ENCODE measurements at regions not wholly inside any gene's neighbourhood (a gene's known extent, or its start where the extent isn't known, plus 50 kb on each side); places are given as distances from the start of the nearest gene placed in this dataset.
"Not testable (repeated sequence)": the region's sequence is repeated elsewhere in the genome, so short reads cannot be mapped to it uniquely, and the experiment has no call there.

DNA sequence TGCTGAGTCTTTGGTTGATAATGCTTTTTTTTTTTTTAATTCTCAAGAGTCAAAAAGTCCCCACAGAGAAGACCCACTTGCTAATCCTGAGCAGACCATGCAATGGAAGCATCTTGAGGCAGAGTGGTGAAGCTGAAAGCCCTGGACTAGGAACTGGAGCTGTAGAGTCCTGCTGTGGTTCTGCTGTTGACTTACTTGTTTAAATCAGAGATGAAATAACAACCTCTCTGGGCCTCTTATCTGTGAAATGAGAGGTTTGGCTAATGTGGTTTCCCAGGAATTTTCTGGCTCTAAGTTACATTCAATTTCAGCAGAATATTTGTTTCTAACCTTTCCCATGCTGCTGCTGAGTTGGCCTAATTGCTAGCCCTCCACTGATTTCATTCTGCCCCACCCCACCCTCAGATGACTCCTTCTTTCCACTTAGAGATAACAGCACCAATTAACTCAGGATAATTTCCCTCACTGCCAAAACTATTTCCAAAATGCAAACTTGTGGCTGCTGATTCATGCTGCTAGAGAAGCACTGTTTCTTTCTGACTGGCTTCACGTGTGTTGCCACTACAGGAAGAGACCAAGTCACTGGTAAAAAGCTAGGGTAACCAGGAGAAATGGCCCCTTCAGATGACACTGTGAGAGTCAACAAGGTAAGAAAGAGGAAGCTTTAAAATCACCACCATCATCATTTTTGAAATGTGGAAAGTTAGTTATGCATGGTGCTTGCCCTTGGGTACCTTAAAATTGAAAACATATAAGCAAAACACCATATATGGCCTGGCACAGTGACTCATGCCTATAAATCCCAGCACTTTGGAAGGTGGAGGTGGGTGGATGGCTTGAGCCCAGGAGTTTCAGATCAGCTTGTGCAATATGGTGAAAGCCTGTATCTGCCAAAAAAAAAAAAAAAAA, 326.4 kb downstream of the DCHS2 start:
- FAIRE-seq (no peak), DNase-seq (ENCODE audit: insufficient read length, low spot score) (no peak)

DNA sequence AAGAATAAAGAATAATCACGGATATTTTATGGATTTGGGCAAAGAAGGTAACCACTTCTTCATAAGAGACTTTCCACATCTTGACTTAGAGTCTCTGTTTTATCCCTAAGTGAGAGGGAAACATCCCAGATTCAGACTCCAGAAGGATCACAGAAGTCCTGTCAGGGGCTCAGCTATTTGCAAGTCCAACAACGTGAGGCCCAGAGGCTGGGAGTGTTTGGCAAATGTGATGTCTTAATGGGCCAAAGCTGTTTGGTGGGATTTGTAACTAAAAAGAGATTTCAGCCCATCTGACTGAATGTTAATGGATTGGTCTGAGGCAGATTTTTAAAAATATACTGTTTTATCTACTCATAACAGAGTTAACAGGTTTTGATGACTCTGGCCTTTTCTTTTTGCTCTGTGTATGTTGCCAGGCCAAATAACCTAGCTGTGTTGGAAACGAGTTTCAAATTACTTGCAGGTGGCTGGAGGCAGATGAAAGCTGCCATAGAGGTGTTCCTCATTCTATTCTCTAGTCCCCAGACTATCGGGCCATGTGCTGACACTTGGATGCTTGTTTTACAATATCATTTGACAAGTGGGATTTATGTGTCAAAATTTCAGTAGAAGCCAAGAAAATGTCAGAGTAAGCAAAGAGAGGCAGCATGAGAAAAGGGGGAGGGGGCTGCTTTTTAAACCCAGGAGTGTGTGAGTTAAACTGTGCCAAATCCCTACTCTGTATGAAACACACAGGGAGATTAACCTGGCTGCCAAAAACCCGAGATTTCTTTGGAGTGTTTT, 330.9 kb downstream of the DCHS2 start:
- no peak for DNase-seq (ENCODE audit: insufficient read length, low spot score)

DNA sequence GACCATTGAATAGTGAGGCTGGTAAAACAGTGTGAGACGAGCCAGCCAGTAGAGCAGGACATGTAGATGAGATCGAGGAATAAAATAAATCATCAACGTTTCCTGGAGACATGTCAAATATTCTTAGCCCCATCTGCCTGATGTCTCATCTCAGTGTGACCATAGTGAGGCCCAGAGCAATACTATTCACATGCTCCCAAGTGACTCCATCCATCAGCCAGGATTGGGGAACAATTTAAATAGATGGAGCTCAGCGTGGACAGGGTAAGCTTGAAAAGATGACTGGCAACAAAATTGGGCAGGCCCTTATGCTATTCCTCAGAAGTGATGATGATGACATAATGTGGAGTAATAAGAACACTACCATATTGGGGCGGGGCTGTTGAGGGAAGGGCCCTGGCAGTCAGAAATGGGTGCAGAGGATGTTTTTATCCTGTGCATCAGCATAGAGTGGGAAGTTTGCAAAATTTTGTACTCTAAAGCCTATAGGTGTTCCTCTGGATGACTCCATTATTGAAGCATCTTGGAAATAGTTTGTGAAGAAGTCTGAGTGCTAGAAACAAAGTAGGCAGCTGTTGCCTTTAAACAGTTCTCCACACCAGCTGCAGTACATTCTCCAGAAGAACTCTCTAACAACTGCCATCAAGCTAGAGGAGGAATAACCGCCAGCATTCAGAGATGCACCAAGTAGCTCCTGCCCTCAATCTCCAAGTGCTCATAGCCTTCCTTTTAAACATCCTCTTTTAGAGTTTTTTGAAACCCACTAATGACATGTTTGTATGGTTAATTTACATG, 333.0 kb downstream of the DCHS2 start:
- FAIRE-seq, result no peak
- DNase-seq (ENCODE audit: insufficient read length, low spot score), result no peak

More for the DNA sequence above, 330.9 kb downstream of the DCHS2 start:
- FAIRE-seq, result no peak

DNA sequence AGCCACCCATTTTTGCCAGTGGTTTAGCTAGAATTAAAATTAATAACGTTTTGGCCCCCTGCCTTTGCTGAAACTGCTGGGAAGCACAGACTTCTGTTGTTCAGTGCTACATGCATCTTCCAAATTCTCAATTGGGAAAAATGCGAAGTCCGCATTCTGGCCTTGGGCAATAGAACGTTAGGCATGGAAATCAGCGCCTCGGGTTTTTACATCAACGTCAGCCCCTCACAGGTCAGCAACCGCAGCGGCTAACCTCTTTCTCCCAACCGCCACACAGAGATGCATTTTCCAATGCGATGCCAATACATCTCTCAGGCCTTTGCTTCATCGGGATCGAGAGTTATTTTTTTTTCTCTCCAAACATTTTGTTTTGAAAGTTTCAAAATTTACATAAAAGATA, 339.1 kb downstream of the DCHS2 start:
- DNase-seq (ENCODE audit: insufficient read length, low spot score), result no peak
- no peak for FAIRE-seq

DNA sequence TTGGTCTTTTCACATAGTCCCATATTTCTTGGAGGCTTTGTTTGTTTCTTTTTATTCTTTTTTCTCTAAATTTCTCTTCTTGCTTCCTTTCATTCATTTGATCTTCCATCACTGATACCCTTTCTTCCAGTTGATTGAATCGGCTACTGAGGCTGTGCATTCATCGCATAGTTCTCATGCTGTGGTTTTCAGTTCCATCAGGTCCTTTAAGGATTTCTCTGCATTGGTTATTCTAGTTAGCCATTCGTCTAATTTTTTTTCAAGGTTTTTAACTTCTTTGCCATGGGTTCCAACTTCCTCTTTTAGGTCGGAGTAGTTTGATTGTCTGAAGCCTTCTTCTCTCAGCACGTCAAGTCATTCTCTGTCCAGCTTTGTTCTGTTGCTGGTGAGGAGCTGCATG, 342.4 kb downstream of the DCHS2 start:
- not testable (repeated sequence) for DNase-seq (ENCODE audit: insufficient read length, low spot score); FAIRE-seq

DNA sequence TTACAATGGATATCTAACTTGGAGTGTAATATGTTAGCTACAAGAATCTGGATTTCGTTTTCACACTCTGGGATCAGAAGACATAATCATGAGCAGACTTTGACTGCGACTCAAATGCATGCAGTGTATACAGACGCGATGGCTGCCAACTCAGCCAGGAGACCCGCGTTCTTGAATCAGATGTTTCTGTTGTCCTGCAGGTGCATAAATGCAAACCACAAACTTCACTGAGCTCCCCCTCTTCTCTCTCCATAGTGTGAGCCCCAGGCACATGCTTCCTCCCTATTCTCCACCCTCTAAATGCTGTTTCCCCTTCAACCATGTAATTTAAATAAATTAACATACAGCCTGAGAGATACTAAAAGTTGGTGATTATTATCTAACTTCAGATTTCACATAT, 347.9 kb downstream of the DCHS2 start:
- FAIRE-seq (no peak), DNase-seq (ENCODE audit: insufficient read length, low spot score) (no peak)

DNA sequence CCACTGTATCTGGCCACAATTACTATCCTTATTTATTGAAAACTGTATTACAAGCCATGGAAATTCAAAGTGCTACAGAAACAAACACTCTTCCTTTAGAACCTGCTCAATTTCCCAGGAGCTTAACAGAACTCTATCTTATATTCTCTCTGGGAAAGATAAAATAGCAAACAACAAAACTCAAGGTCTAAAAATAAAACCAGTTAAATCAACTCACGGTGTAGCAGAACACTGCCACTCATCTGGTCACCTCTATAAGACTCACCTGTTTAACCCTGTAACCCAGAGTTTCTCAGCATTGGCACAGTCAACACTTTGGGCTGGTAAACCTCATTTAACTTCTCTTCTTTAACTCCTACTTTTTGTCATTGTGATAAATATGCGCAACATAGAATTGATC, 348.9 kb downstream of the DCHS2 start:
- FAIRE-seq (no peak), DNase-seq (ENCODE audit: insufficient read length, low spot score) (no peak)

DNA sequence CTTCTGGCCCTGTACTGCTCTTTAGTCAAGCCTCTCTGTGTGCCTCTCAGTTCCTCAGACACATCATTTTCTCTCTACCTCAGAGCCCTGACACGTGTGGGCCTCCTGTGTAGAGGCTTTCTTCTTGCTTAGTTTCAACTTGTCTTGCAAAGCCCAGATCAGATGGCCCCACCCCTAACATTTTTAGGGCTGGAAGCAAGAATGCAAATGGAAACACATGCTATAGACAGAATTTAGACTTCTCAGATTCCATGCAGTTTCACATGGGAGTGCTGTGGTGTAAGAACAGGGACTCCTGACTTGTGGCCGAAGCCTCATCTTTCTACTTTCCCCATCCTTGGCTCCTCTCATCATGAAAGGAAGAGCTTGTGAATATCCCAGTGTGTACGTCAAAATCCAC, 350.7 kb downstream of the DCHS2 start:
- DNase-seq (ENCODE audit: insufficient read length, low spot score), result no peak
- FAIRE-seq, result no peak

DNA sequence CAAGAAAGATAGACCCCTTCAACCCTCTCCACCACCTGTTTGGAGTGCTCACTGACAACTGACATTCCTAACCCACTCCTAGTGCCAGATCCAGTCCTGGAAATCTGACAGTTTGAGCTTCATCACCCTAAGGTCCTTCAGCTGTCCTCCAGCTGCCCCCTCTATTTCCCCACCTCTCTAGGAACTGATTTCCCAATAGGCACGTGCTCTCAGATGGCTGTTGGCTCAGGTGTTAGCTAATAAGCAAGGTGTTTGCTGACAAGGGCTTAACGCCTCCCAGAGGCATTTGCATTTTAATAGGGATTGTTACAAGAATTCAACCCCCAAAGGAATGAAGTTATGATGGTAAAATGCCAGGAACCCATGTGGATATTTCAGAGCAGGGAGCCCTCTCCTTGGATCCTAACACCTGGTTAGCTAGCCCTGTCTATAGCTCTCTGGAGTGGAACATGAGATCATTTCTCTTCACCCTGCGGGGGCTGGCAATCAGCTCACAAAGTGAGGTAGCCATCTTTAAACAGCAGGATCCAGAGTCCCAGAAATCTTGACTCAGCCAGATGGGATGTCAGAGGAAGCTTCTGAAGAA, 348.5 kb upstream of the SFRP2 start:
- DNase-seq (ENCODE audit: insufficient read length, low spot score), result no peak
- no peak for FAIRE-seq

DNA sequence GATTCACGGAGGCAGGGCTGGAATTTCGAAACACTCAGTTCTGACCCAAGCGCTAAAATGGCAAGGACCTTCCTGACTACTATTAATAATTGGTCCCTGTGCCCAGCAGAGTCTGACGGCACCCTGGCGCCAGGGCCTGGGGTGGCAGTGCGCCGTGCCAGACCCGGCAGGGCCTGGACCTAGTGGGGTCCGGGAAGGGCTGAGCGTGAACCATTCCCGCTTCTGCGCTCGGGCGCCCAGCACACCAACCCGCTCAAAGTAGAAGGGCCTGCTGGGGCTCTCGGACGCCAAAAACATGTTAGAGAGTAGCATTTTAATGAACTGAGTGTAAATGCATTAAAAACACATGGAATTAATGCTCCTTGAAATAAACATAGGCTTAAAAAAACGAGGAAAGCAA, 346.7 kb upstream of the SFRP2 start:
- no peak for FAIRE-seq

DNA sequence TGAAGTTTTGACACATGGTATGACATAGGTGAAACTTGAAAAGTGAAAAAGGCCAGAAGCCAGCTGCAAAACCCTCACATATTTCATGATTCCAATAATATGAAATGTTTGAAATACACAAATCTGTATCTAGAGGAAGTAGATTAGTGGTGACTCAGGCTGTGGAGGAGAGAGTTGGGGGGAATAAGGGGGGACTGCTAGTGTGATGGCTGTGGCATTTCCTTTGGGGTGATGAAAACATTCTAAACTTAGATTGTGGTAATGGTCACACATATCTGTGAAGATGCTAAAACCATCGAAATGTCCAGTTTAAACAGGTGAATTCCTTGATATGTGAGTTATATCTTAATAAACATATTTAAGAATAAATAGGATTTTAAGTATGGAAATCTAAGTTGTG, 343.5 kb upstream of the SFRP2 start:
- DNase-seq (ENCODE audit: insufficient read length, low spot score) (no peak), FAIRE-seq (no peak)

More for the DNA sequence above, 346.7 kb upstream of the SFRP2 start:
- no peak for DNase-seq (ENCODE audit: insufficient read length, low spot score)

DNA sequence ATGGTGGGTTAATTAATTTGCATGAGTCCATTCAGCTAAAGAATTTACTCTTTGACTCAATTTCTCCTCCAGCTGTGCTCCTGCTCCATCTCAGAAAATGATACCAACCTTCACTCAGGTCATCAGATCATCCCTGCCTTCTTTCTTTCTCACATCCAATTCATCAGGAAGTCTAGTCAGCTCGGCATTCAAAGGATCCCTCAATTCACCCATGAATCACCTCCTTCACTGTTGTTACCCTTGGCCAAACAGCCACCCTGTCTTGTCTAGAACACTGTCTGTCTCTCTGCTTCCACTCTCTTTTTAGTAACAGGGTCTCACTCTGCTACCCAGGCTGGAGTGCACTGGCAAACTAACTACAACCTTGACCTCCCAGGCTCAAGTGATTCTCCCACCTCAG, 337.4 kb upstream of the SFRP2 start:
- DNase-seq (ENCODE audit: insufficient read length, low spot score) (no peak), FAIRE-seq (no peak)

DNA sequence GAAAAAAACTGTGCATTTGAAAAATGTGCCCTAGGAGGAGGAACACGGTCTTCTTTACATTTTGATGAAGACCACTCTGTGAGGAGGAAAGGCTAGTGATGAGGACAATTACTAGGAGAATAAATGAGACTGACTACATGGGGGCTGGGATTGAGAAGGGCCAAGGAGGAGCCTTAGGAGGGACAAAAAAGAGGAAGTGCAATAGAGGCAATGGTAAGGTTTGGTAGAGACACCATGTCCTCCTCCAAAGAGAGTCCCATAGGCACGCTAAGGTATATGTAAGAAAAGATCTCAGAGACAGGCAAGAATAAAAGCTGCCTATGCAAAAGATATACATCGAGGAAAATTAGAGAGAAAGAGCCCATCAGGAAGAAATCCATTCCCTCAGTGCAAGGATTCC, 336.5 kb upstream of the SFRP2 start:
- no peak for DNase-seq (ENCODE audit: insufficient read length, low spot score)
- no peak for FAIRE-seq

DNA sequence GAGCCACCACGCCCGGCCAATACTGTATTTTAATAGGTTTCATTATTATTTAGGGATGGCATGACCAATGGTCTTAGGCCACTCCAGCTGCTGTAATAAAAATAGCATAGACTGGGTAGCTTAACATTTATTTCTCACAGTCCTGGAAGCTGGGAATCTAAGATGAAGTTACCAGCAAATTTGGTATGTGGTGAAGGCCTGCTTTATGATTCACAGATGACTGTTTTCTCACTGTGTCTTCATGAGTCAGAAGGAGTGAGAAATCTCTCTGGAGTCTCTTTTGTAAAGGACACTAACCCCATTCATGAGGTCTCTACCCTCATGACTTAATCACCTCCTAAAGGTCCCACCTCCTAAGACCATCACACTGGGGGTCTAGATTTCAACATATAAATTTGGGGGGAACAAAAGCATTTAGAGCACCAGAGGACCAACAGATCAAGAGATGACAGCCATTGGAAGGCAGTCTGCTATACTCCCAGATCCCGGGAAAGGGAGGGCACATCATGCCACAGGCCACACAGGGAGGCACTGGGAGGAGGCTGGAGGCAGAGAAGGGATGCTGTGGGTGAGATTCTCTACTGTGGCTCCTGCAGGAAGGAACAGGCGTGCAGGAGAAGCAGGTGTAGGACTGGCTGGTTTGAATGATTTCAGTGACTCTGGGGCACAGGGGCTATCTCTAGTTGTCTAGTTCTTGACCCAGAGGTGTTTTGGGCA, 335.8 kb upstream of the SFRP2 start:
- DNase-seq (ENCODE audit: insufficient read length, low spot score) (no peak), FAIRE-seq (no peak)

DNA sequence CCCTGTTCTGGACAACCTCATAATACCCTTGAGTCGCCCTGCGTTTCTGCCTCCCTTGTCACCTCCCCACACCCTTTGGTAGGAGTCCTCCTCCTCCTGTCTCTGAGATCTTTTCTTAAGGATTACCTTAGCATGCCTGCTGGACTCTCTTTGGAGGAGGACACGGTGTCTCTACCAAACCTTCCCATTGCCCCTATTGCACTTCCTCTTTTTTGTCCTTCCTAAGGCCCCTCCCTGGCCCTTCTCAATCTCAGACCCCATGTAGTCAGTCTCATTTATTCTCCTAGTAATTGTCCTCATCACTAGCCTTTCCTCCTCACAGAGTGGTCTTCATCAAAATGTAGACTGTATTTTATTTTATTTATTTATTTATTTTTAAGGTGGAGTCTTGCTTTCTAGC, 335.0 kb upstream of the SFRP2 start:
- FAIRE-seq (no peak), DNase-seq (ENCODE audit: insufficient read length, low spot score) (no peak)

DNA sequence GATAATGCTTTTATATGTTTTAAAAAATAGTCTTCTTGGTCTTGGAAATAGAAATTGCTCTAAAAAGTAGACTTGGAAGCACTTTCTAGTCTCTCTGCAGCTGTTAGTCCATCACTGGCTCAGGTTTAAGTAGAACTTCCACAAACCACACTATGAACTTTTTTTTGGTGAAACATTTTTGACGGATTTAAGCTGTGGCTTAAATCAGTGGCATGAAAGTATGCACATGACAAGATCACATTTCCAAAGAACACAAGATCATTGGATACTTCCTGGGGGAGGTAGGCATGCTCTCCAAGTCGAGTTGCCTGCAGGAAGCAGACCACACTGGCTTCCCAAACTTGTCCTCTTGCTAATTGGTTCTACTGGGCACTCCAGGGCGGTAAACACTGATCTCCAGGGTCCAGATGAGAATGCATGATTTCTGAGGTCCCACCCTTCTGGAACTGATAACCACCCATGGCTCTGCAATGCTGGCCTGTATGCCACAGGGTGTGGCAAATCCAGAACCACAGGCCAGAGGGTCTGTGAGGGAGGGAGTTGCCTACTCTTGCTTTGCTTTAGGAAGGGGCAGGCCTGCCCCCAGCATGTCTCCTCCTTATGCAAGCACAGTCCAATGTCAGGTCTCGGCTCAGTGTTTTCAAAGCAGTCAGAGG, 331.9 kb upstream of the SFRP2 start:
- DNase-seq (ENCODE audit: insufficient read length, low spot score) (no peak), FAIRE-seq (no peak)

DNA sequence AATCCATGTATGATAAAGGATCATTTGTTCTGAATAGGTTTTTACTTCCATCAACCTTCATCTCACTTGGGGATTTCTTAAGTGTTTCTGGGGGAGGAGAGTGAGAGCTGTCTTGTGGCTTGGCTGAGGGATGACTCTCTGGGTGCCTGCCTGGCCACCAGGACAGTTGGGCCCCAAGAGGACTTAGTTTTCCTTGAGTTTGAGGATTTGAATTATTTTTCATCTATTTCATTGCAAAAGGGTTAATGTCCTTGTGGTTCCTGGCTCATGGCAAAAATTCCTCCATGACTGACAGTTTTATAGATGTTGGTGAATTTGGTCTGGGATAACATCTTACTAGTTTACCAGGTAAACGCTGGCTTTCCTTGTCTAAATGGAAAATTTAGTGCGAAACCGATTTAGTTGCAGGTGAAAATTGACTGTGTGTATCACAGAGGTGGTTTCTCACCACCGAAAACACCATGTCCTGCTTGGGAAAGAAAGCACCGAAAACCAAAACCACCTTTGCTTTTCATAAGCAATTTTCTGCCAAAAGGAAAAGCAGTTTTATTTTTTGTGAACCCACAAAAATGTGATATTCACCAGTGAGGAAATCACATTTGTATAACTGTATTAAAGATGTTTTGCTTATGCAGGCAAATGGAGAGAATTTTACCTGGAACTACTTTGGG, 331.3 kb upstream of the SFRP2 start:
- FAIRE-seq (no peak), DNase-seq (ENCODE audit: insufficient read length, low spot score) (no peak)

DNA sequence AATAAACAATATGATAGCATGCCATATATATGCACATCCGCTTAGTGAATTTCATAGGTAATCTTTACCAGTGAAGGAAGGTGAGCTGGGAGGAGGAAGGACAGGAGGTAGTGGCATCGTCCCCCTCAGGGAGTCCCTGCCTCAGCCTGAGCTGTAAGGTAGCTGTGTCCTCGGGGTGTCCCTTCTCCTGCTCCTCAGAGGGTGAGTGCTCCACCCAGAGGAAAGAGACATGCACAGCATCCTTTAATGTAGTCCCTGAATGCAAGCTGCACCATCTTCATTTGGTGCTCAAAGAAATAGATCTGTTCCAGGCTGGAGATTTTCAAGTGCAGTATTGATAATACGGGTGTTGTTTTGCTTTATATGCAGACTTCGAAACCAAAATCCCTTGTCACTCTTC, 330.4 kb upstream of the SFRP2 start:
- no peak for FAIRE-seq
- no peak for DNase-seq (ENCODE audit: insufficient read length, low spot score)

DNA sequence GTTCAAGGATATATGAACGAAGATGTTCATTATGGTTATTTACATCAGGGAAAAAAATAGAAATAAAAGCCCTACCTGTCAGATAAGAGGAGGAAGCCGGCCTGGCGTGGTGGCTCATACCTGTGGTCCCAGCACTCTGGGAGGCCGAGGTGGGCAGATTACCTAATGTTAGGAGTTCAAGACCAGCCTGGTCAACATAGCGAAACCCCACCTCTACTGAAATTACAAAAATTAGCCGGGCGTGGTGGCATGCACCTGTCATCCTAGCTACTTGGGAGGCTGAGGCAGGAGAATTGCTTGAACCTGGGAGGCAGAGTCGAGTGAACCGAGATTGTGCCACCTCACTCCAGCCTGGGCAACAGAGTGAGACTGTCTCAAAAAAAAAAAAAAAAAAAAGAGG, 328.8 kb upstream of the SFRP2 start:
- not testable (repeated sequence) for DNase-seq (ENCODE audit: insufficient read length, low spot score); FAIRE-seq

Data from HTR-8/SVneo (cell line).